ENCODE measurements at regions not wholly inside any gene's neighbourhood (a gene's known extent, or its start where the extent isn't known, plus 50 kb on each side); places are given as distances from the start of the nearest gene placed in this dataset.

DNA sequence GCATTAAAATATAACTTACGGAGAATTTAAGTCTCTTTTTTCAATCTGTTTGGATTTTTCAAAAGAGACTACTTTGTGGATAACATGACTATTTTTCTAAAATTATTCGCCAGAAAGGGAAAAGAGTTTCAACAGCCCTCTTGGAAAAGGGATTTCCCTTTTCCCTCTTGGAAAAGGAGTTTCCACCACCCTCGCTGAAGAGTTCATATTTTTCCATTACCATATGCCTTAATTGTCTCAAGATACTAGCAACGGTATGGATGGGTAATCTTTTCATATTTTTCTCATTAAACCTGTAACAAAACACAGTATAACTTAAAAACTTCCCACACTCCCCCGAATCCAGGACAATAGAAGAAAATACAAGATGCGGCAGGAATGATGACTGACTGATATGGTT, 66.1 kb upstream of the SPATA12 start:
- TF ChIP-seq, protein P1, sequence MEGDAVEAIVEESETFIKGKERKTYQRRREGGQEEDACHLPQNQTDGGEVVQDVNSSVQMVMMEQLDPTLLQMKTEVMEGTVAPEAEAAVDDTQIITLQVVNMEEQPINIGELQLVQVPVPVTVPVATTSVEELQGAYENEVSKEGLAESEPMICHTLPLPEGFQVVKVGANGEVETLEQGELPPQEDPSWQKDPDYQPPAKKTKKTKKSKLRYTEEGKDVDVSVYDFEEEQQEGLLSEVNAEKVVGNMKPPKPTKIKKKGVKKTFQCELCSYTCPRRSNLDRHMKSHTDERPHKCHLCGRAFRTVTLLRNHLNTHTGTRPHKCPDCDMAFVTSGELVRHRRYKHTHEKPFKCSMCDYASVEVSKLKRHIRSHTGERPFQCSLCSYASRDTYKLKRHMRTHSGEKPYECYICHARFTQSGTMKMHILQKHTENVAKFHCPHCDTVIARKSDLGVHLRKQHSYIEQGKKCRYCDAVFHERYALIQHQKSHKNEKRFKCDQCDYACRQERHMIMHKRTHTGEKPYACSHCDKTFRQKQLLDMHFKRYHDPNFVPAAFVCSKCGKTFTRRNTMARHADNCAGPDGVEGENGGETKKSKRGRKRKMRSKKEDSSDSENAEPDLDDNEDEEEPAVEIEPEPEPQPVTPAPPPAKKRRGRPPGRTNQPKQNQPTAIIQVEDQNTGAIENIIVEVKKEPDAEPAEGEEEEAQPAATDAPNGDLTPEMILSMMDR (conservative IDR thresholded peaks at IDR 0.05; ENCODE audit: low read depth, low read length): no peak
- H3K4me3 ChIP-seq (ENCODE audit: low read depth, low read length): no peak overlapping the region
- no peak for DNase-seq (ENCODE audit: low read depth)

DNA sequence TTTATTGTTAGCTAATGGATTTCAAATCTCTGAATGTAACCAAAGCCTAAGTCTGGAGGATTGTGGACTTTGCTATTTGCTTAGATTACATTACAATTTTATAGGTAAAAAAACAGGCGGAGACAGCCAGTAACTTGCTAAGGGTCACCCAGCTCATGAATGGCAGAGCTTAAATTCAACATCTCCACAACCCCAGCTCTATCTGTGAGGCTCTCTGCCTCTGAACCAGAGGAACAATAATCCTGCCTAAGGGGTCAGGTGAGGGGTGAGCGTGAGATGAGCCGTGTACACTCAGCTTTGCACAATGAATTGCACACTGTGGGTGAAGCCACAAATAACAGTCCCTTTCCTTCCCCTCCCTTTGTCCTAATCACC, 69.8 kb upstream of the SPATA12 start:
- DNase-seq (ENCODE audit: low read depth): no peak

DNA sequence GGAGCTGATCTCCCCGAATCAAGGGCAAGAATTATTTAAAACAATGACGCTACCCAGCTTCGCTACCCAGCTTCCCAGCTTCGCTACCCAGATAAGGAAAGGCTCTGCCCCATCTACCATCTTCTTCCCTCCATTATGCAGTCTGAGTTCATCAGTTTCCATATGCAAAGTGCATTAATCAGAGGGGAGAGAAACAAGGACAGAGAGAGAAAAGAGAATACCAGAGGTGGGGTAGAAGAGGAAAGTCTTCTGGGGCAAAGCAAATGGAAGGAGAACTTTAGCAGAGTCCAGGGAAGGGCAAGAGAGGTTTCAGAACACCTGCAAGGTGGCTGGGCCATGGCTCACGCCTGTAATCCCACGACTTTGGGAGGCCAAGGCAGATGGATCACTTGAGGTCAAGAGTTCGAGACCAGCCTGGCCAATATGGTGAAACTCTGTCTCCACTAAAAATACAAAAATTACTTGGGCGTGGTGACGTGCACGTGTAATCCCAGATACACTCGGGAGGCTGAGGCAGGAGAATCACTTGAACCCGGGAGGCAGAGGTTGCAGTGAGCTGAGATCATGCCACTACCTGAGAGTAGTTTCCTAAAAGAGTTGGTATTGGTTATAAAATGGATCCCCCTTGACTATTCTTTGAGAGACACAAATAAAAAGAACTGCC, 70.4 kb upstream of the SPATA12 start:
- no peak overlapping the region for H3K4me3 ChIP-seq (ENCODE audit: low read depth, low read length)
- TF ChIP-seq, protein P1 (conservative IDR thresholded peaks at IDR 0.05; ENCODE audit: low read depth, low read length): no peak
- no peak for DNase-seq (ENCODE audit: low read depth)

More for the DNA sequence above, 69.8 kb upstream of the SPATA12 start:
- no peak overlapping the region for H3K4me3 ChIP-seq (ENCODE audit: low read depth, low read length)
- TF ChIP-seq, protein P1 (conservative IDR thresholded peaks at IDR 0.05; ENCODE audit: low read depth, low read length): no peak

DNA sequence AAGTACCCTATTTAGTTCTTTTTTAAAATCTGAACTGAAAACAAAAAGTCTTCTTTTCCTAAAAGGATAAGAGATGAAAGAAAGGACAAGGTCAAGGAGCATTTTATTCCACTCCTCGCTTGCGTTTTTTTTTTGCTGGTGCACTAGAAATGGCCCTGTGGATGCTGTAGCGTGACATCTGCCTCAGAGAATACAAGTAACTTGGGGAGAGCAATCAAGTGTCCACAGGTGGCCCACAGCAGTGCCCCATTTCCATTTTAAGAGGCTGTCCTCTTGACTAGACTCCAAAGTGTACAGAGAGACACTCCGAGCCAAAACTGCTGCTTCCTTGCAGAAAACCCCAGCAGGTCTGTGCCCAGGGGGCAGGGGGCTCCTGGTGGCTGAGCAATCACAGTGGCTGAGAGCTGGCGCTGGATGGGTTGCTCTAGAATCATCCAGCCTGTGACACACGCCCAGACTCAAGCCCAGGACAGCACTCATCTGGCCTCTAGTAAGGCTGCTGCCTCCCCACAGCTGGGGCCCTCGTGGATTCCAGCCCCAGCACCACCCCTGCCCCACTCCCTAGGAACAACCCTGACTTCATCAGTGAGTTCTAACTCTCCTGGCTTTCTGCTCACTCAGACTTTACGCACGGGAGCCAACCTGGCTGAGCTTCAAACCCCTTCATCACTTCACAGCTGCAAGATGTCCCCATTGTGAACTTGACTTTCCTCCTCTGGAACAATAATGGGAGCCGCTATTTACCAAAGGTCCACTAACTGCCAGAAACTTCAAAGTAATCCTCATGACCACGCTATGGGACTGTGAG, 71.1 kb upstream of the SPATA12 start:
- H3K4me3 ChIP-seq (ENCODE audit: low read depth, low read length): no peak overlapping the region
- no peak for DNase-seq (ENCODE audit: low read depth)
- TF ChIP-seq, protein P1 (conservative IDR thresholded peaks at IDR 0.05; ENCODE audit: low read depth, low read length): no peak

DNA sequence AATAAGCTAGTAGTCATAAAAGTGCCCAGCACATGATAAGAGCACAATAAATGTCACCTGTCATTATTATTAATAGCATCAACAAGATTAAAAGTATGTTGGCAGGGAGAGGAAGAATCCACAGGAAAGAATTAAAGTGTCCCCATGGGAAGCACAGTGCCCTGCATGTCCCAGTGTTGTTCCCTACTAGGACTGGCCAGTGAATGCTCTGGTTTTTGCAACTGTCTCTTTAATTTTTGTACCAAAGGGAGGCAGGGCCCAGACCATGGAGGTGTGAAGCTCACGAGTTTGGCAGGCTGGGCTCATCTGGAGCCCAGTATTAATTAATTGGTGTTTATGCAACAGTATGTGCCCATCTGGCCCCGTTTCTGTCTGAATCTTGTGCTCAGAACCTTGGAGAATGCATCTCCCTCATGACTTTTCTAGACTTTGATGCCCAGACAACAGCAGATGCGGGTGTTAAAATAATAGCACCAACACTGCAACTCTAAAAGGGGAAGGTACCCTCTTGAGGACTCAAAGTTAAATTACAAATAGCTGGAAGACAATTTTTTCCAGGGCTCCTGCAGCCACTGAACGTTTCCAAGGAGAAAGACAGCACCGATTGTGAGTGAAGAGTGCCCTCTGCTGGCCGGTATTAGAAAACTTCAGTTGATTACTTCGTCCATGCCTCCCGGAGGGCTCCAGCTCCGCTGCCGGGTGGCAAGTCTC, 71.9 kb upstream of the SPATA12 start:
- TF ChIP-seq, protein P1 (conservative IDR thresholded peaks at IDR 0.05; ENCODE audit: low read depth, low read length): peak; percentile 78
- DNase-seq (ENCODE audit: low read depth): no peak
- H3K4me3 ChIP-seq (ENCODE audit: low read depth, low read length): no peak overlapping the region

DNA sequence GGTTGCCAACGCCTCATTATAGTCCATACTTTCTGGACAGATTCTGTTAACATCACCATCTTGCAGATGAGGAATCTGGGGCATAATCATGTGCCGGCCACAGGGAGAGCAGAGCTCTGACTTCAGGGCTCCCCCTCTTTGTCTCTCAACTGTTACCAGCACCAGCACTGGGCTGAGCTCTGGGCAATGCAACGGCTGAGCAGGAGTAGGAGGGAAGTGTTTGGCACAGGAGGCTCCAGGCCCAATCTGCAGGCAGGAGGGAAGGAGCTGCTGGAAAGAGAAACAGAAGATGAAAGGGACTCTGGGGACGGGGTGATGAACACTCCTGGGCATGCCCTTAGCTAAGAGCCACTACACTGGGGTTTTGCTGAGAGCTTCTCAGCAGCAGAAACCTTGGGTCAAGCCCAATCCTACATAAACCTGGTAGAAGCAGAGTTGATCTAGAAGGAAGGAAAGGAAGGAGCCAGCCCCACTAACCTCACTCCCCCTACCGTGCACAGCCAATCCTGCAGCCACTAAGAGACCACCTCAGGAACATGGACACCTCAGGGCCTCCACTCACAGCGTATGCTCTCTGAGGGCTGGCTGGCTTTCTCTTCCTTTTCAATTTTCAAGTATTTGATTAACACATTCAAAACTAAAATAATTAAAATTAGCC, 73.1 kb upstream of the SPATA12 start:
- no peak overlapping the region for H3K4me3 ChIP-seq (ENCODE audit: low read depth, low read length)
- DNase-seq (ENCODE audit: low read depth): no peak
- TF ChIP-seq, protein P1 (conservative IDR thresholded peaks at IDR 0.05; ENCODE audit: low read depth, low read length): peak; percentile 15

Data from epithelial cell of proximal tubule (primary cell).